ENCODE measurements at regions not wholly inside any gene's neighbourhood (a gene's known extent, or its start where the extent isn't known, plus 50 kb on each side); places are given as distances from the start of the nearest gene placed in this dataset.

- TF ChIP-seq CTCF (IDR thresholded peaks at IDR 0.05) (no peak), POLR2AphosphoS5 (IDR thresholded peaks at IDR 0.05; ENCODE audit: low read depth, low read length) (no peak), TCF7L2 (IDR thresholded peaks at IDR 0.05; ENCODE audit: low read depth, low read length) (no peak), SIN3A (IDR thresholded peaks at IDR 0.05; ENCODE audit: borderline replicate concordance, insufficient read depth, low read depth, low read length) (no peak)
Observed at GRCh38 chr14:101215927-101216326, 312.4 kb upstream of the RTL1 start.

Measured in Panc1 (cell line).